G401.6 (cell line): ENCODE measurements at regions not wholly inside any gene's neighbourhood (a gene's known extent, or its start where the extent isn't known, plus 50 kb on each side); places are given as distances from the start of the nearest gene placed in this dataset.

ENCODE experiments used
- FAIRE-seq: peaks from 2 replicates; lab custom pipeline; 2012; peaks lifted over from hg19 to GRCh38; lab: Jason Lieb, UNC

DNA sequence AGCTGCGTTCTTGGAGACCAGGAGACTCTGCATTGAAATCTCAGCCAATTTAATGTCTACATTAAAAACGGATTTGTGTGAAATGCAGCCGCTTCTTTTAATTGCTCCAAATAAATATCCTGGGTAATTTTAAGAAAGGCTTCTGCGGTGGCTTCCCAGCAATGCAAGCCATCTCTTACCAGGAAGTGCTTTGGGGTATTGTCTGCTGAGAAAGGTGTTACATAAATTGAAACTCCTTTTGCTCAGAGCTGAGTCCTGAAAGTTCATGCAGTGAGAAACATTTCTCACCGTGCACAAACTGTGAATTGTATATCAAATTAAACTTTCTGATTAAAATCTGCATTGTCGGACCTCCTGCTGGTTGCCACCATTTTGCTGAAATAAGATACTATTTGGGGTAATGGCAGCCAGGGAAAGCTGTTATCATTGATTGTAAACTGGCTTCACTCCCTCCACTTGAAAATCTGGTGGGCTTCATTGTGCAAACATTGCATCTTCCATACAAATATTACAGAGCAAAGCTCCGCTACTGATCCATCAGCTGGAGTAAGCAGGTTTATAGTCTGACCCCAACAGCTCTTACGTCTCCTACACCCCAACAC, 59.5 kb downstream of the ZIC5 start:
- peak; percentile 84 for FAIRE-seq

DNA sequence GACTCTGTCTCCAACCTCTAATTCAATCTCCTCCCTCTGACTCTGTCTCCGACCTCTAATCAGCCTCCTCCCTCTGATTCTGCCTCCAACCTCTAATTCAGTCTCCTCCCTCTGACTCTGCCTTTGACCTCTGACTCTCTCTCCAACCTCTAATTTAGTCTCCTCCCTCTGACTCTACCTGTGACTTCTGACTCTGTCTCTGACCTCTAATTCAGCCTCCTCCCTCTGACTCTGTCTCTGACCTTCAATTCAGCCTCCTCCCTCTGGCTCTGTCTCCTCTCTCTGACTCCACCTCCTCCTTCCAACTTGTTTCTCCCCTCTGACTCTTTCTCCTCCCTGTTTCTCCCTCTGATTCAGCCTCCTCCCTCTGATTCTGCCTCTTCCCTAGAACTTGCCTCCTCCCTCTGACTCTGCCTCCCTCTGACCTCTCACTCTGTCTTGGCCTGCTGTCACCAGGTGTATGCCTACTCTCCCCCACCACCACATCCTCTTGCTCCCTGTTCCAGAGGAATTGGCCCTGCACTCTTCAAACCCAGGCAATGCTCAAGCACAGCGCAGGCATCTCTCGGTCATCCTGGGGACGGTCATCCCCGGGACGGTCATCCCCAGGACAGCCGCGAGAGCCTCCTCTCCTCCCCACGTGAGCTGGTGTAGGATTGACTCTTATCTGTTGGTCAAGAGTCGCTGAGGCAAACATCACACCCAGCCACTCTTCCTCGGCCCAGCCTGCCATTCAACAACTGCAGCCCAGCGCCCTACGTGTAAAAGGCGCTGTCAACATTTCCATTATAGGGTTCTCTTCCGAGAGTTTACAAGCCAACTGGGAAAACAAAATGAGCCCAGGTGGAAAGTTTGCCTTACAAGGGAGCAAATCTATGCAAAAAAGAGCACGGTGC, 60.2 kb downstream of the ZIC5 start:
- no peak for FAIRE-seq

- no peak for FAIRE-seq
These were observed 61.5 kb downstream of the ZIC5 start for GRCh38 chr13:99909836-99910619.

DNA sequence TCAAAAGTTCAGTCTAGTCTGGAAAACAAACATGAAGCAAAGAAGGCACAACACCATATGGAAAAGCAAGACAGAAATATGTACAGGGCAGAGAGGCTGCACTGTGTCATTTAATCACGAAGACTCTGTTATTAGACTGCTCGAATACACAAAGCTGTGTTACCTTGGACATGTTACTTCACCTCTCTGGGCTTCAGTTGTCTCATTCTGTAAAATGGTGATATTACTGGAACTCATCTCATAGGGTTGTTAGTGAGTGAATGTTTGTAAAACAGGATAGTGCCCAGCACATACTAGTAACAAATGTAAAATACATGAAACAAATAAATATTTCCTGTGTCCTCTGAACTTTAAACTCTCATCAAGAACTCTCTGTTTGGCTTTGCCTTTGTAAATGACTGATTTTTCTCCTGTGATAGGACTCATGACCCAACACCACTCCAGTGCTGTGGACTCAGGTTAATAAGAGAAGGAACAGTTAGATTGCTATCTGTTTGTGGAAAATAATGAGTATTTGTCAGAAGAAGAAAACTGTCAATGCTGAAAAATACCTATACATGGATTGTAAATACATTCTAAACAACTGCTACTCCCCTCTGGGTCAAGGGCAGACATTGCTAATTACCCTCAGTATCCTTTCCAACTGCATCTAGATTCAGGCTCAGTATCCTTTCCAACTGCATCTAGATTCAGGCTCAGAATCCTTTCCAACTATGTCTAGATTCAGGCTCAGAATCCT, 62.3 kb downstream of the ZIC5 start:
- peak; percentile 51 for FAIRE-seq

DNA sequence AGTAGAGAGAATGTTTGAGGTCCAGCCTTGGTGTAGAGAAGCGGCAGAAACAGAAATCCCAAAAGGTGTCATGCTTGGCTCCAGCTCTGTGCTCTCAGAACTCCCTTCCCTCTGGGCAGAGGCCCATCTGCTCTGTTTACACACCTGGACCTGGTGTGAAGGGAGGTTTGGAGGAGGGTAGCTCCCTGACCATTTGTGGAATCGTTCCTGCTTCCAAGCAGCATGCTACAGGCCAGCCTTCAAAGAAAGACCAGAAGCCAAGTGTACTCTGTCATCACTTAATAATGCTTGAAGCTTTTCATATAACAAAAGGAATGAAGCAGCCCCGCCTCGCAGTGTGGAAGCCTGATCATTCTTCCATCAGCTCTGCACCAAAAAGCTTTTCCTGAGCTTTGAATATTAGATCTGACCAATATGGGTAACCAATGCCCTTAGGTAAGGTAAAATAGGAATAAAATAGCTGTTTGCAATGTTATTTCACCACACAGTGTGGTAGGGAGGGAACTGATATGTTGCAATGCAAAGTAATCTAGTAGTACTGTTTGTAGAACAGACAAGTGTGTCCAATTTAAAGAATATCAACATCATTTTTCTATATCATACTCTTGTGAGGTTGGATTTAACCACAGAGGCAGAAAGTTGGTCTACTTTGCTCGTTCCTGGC, 63.3 kb downstream of the ZIC5 start:
- peak; percentile 59 for FAIRE-seq

DNA sequence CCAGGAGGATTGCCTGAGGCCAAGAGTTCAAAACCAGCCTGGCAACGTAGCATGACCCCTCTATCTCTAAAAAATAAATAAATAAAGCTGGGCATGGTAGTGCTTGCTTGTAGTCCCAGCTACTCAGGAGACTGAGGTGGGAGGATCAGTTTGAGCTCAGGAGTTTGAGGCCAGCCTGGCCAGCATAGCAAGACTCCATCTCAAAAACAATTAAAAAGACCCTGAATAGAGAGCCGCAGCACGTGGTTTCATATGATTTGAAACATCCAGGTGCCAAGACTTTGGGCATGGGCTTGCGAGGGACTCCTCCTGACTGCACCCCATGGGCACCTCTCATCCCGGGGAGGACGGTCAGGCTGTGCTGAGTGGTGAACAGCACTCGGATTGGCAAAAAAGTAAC, 63.9 kb downstream of the ZIC5 start:
- FAIRE-seq = no peak

GRCh38 chr13:99907038-99907437, 64.5 kb downstream of the ZIC5 start:
- no peak for FAIRE-seq

DNA sequence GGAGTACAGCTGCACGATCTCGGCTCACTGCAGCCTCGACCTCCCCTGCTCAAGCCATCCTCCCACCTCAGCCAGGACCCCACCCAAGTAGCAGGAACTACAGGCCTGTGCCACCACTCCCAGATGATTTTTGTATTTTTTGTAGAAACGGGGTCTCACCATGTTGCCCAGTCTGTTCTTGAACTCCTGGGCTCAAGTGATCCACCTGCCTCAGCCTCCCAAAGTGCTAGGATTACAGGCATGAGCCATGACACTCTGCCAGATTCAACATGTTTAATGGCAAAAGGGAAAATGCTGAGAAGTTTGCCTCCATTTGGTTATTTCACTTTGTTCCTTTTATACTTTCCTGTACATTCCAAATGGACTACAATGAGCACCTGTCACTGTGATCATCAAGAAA, 65.8 kb downstream of the ZIC5 start:
- FAIRE-seq = no peak

GRCh38 chr13:99905224-99905623, 66.3 kb downstream of the ZIC5 start:
- peak; percentile 94 for FAIRE-seq

GRCh38 chr13:99903140-99903539, 68.4 kb downstream of the ZIC5 start:
- no peak for FAIRE-seq

- FAIRE-seq = peak; percentile 96
These were observed 68.9 kb downstream of the ZIC5 start for GRCh38 chr13:99902657-99903056.

- no peak for FAIRE-seq
These were observed 70.6 kb downstream of the ZIC5 start for GRCh38 chr13:99900960-99901359.

- FAIRE-seq = no peak
These were observed 73.1 kb downstream of the ZIC5 start for GRCh38 chr13:99898421-99898820.

DNA sequence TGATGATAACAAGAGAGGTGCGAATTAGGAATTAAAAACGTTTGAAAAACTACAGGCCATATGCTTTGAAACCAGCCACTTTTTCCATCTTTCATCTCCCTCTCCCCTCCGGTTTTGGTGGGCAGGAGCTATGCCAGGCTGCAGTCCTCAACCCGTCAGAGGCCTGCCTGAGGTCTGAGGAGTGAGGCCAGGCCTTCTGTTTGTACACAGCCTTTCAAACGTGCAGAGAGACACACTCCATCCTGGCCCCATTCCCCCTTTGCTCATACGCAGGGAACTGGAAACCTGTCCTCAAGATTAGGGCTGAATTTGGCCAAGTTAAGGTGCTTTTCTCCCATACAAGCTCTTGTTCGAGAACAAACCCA, 74.5 kb downstream of the ZIC5 start:
- FAIRE-seq = no peak

DNA sequence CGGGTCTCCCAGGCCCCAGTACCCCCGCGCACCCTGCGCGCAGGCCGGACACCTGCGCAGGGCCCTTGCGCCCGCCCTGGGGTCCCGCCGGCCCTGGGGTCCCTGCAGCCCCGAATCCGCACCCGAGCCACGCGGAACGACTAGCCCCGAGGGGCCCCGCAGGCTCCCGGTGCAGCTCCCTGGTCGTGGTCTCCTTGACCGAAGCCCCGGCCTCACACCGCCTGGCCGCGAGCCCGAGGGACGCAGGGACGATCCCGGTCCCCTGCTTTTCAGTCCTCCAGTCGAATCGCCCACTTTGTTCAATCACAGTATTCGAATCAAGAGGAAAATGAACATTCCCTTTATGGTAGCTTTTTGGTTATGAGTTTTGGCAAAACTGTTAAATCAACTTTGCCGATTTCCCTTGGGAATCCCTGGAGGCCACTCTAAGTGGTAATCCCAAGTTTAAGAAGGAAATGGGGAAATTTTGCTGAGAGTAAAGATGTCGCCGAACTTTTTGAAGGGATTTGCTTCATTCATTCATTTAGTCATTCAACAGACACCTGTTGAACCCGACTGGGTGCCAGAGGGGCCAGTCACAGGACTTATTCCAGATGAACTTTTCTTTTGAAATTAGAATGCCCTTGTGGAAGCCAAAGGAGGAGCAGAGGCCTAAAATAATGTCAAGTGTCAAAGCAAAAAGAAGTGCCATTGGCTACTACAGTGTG, 75.0 kb downstream of the ZIC5 start:
- no peak for FAIRE-seq

- FAIRE-seq = no peak
These were observed 75.9 kb downstream of the ZIC5 start for GRCh38 chr13:99895444-99896368.

GRCh38 chr13:99894840-99895443, 76.6 kb downstream of the ZIC5 start:
- FAIRE-seq = no peak

- no peak for FAIRE-seq
These were observed 77.3 kb downstream of the ZIC5 start for GRCh38 chr13:99894105-99894839.

DNA sequence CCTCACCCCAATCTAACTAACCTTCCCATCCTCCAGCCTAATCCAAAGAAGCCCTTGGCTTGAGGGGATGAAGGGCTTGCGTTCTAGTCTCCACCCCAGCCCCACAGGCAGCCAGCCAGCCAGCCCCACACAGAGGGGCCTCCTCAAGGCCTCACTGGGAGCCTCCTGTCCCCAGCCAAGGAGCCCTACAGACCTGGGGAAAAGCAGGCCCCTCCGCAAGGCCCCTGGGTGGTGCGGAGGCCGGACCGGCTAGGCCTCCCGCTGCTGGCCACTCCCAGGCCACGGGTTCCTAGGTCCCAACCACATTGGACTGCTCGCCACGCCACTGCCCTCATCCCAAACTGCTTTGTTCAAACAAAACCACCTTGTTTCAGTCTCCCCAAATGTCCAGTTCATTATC, 78.0 kb downstream of the ZIC5 start:
- FAIRE-seq = no peak
